ENCODE measurements at regions not wholly inside any gene's neighbourhood (a gene's known extent, or its start where the extent isn't known, plus 50 kb on each side); places are given as distances from the start of the nearest gene placed in this dataset.

GRCh38 chr2:172248785-172249187 is 146.1 kb upstream of the DLX2 start:
- no peak for DNase-seq (ENCODE audit: low read depth, low spot score)
- H3K4me3 ChIP-seq (ENCODE audit: low read depth, low read length) = no peak overlapping the region
- in situ Hi-C loops (cut with HindIII; ENCODE audit: low sequenced_read_pairs) = no loop called here
- TF ChIP-seq, protein P1, sequence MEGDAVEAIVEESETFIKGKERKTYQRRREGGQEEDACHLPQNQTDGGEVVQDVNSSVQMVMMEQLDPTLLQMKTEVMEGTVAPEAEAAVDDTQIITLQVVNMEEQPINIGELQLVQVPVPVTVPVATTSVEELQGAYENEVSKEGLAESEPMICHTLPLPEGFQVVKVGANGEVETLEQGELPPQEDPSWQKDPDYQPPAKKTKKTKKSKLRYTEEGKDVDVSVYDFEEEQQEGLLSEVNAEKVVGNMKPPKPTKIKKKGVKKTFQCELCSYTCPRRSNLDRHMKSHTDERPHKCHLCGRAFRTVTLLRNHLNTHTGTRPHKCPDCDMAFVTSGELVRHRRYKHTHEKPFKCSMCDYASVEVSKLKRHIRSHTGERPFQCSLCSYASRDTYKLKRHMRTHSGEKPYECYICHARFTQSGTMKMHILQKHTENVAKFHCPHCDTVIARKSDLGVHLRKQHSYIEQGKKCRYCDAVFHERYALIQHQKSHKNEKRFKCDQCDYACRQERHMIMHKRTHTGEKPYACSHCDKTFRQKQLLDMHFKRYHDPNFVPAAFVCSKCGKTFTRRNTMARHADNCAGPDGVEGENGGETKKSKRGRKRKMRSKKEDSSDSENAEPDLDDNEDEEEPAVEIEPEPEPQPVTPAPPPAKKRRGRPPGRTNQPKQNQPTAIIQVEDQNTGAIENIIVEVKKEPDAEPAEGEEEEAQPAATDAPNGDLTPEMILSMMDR (IDR thresholded peaks at IDR 0.05; ENCODE audit: low read depth, low read length) = no peak

DNA sequence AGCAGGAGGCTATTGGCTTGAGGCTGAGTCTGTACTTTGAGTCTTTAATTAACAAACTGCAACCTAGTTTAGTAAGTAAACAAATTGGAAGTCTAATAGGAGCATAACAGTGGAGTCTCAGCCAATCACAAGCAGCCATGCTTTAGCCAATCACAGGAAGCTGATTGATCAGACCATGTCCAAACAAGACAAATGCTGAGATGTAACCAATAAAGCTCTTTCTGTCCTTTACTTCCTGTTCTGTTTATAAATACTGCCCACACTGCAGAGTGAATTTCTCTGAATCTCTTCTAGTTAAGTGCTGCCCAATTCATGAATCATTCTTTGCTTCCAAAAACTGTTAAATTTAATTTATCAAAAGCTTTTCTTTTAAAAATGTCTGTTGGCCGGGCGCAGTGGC is 146.6 kb upstream of the DLX2 start:
- H3K4me3 ChIP-seq (ENCODE audit: low read depth, low read length) = no peak overlapping the region
- TF ChIP-seq, protein P1 (IDR thresholded peaks at IDR 0.05; ENCODE audit: low read depth, low read length) = no peak

DNA sequence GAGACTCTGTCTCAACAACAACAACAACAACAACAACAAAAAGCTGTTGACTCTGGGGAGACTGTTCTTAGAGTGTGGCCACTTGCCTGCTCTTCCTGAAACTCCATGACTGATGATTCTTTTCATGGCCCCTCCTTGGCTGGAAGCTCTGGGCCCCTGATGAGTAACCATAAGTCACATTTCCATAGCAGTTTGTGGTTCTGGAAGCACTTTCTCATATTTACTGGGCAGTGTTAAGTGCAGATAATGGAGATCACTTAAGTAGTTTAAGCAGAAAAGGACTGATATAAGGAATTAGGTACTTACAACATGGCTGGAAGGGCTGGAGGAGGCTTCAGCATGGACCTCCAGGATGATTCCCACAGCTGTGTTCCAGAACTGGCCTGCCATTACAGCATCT is 147.3 kb upstream of the DLX2 start:
- in situ Hi-C loops (cut with HindIII; ENCODE audit: low sequenced_read_pairs) = no loop called here
- TF ChIP-seq, protein P1 (IDR thresholded peaks at IDR 0.05; ENCODE audit: low read depth, low read length) = no peak
- DNase-seq (ENCODE audit: low read depth, low spot score) = peak; percentile 83
- H3K4me3 ChIP-seq (ENCODE audit: low read depth, low read length) = no peak overlapping the region

More for the DNA sequence above, 146.6 kb upstream of the DLX2 start:
- no peak for DNase-seq (ENCODE audit: low read depth, low spot score)
- in situ Hi-C loops (cut with HindIII; ENCODE audit: low sequenced_read_pairs) = no loop called here

GRCh38 chr2:172251231-172251630 is 148.5 kb upstream of the DLX2 start:
- in situ Hi-C loops (cut with HindIII; ENCODE audit: low sequenced_read_pairs) = no loop called here
- DNase-seq (ENCODE audit: low read depth, low spot score) = peak; percentile 73
- TF ChIP-seq, protein P1 (IDR thresholded peaks at IDR 0.05; ENCODE audit: low read depth, low read length) = no peak

DNA sequence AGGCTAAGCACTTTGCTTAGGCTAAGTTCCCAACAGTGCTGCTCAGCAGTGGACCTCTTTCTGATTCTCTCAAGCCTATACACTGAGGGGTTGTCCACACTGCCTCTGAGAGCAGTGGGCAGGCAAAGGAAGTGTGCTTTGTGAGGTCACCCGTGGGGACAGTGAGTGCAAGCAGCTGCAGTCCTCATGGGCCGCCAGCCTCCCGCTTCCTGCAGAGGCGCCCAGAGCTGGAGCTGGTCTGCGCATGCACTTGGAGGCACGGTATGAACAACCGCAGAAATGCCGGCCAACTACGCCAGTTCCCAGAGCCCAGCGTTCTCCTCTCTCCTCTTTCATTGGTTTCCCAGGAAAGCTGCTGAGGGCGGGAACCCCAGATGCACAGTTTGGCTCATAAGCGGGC is 149.5 kb upstream of the DLX2 start:
- DNase-seq (ENCODE audit: low read depth, low spot score) = no peak
- in situ Hi-C loops (cut with HindIII; ENCODE audit: low sequenced_read_pairs) = no loop called here
- TF ChIP-seq, protein P1 (IDR thresholded peaks at IDR 0.05; ENCODE audit: low read depth, low read length) = no peak
- H3K4me3 ChIP-seq (ENCODE audit: low read depth, low read length) = no peak overlapping the region

More at GRCh38 chr2:172251231-172251630, 148.5 kb upstream of the DLX2 start:
- H3K4me3 ChIP-seq (ENCODE audit: low read depth, low read length) = no peak overlapping the region

GRCh38 chr2:172253190-172254052 is 150.7 kb upstream of the DLX2 start:
- in situ Hi-C loops (cut with HindIII; ENCODE audit: low sequenced_read_pairs) = no loop called here
- peak; percentile 99 for DNase-seq (ENCODE audit: low read depth, low spot score)
- H3K4me3 ChIP-seq (ENCODE audit: low read depth, low read length) = no peak overlapping the region
- TF ChIP-seq, protein P1 (IDR thresholded peaks at IDR 0.05; ENCODE audit: low read depth, low read length) = no peak
